Dedifferentiated amniotic fluid mesenchymal stem cell (primary cell): ENCODE measurements at regions not wholly inside any gene's neighbourhood (a gene's known extent, or its start where the extent isn't known, plus 50 kb on each side); places are given as distances from the start of the nearest gene placed in this dataset.
"Not testable (repeated sequence)": the region's sequence is repeated elsewhere in the genome, so short reads cannot be mapped to it uniquely, and the experiment has no call there.

ENCODE experiments used
- DNase-seq: peaks from one replicate; pipeline ENCODE4 v3.0.0-alpha.2; 2016; ENCODE audit errors: extremely low spot score

GRCh38 chr6:125354649-125355048 is 52.9 kb upstream of the HDDC2 start:
- DNase-seq, result no peak

DNA sequence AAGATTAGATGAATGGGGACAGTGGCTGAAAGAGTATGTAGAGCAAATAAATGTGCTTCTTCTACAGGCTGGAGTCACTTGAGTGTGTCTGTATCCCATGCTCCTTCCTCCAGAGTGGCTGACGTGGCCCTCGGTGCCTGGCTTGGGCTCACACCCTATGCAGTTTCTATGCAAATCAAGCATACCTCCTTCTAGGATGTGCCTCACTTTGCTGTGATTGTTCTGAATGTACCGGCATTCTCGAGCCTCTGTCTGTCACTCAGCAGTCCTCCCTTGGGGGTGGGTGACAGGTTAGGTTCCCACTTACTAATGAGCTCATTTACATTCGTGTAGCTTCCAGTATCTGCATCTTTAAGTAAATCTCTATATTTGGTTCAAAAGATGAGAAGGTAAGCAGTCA is 55.1 kb upstream of the HDDC2 start:
- DNase-seq, result no peak

GRCh38 chr6:125357515-125358256 is 55.9 kb upstream of the HDDC2 start:
- DNase-seq, result no peak

GRCh38 chr6:125358898-125359297 is 57.1 kb upstream of the HDDC2 start:
- no peak for DNase-seq

DNA sequence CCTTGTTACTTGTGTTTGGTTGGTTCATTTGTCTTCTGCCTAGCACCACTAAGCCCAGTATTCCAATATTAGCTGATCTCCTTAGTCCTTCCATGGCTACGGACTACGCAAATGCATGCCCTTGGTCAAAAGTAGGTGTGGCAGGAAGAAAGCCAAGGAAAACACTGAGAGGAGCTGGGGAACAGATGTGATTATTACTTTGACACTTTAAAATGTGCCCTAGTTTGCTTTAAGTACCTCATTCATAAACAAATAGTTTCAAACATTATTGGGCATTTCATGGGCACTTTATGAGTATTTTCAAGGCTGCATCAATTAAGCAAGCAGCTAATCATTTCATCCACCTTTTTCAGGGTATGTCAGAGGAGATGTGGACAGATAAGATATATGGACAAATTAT is 60.1 kb upstream of the HDDC2 start:
- DNase-seq, result no peak

DNA sequence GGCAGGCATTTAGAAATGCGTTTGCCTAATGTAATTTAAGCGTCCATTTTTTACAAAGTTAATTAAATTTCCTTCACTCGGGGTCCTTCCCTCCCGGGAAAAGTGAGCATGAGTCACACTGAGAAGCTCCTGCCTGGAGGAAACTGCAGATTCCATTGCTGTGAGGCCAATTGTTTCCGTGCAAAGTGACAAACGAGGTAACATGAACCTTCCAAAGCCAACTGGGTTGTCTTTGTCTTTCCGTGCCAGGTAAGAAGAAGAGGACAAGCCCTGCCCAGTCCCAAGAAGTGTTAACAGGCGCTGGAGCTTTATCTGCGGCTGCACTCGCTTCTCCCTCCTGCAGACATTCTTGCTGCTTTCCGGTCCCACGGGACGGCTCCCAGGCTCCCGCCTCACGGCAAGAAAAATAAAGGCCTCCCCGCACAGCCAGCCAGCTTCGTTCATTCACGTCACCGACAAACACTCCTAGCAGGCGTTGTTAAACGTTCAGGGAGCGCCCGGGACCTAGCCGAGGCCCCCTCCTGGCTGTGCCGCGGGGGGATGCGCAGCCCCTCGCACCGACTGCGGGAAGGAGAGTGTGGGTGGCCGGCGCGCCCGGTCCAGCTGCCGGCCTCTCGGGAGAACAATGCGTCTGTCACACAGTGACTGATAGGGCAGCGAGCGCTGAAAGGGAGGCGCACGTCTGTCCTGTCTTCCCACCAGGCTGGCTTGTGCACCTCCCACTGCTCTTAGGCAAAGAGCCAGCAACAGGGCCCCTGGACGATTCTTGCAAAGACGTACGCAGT is 61.5 kb upstream of the HDDC2 start:
- DNase-seq, result peak; percentile 52

- DNase-seq, result no peak
Observed at GRCh38 chr6:125363824-125364165, 62.0 kb upstream of the HDDC2 start.

DNA sequence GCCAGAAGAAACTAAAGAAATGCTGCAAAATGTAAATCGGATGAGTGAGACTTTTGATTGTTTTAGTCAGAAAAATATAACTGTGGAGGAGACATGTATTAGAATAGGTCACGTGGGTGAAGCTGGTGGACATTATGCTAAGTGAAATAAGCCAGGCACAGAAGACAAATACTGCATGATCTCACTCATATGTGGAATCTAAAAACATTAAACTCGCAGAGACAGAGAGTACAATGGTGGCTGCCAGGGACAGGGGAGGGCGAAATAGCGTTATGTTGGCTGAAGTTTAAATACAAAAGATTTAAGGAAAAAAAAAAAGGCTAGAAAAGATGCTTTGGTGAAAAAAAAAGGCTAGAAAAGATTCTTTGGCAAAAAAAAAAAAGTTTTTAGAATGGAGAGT is 63.5 kb upstream of the HDDC2 start:
- no peak for DNase-seq

- DNase-seq, result no peak
Observed at GRCh38 chr6:125367036-125367782, 65.4 kb upstream of the HDDC2 start.

DNA sequence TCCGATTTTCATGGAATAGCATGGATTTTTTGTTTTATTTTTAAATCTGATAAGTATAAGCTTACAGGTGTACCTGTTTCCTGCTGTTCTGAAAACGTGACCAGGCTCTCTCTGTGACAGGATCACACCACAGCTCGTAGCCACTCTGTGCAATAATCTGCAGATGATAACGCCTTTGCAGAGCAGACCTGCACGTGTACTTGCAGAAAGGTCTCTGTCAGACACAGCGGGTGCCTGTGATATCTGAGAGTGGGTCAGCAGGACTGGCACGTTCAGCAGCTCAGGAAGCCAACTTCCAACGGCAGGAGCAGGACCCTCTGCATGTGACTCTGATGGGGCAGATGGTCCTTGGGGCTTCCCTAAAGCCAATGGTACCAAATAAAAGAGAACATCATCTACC is 68.6 kb upstream of the HDDC2 start:
- no peak for DNase-seq

GRCh38 chr6:125375013-125375412 is 73.2 kb upstream of the HDDC2 start:
- DNase-seq, result no peak

DNA sequence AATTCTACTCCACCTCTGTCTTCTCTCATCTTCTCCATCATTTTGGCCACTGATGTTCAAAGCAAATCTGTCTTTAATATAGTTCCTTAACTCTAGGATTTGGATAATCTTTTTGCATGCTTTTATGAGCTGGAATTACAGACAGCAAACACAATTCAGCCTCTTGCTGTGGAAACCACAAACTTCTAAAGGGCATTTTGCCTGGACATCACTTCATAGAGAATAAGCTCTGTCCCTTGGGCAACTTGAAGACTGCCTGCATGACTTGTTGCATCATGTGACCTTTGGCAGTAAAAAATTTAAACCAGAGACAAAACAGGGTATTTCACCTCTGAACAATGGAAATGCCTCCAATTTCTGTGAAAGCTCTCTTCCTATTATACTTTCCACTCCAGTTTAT is 74.1 kb upstream of the HDDC2 start:
- peak; percentile 31 for DNase-seq

DNA sequence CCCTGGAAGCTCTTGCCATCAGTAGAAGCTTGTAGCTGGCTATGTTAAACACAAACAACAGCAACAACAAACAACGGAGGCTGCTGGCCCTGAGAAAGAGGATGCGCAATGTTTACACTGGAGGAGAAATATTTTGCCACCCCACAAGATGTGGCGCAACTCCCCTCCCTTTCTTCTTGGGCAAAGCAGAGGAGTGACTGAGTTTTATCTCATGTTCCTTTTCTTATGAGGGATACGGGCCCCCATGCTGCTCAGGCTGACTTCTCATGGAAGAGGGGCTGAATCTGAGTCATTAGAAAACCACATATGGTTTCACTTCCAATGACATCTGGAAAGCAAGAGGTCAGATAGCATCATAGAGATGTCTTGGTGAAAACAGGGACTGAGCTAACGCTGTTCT is 75.9 kb upstream of the HDDC2 start:
- DNase-seq, result peak; percentile 44

DNA sequence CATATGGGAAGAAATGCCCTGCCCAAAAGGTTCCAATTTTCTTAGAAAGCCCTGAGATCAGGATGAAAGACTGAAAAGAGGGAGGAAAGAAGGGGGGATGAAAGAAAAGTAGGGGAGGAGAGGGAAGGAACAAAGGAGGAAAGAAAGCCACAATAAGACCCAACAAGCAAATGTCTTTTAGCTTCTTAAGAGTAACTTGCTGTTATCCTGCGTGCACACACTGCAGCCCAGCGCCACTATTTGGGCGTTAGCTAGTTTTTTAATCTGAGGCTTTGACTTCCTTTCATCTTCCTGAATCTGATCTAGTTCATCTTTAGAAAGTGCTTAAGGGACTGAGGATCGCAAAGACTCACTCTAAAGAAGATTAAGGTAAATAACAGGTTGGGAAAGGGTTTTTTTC is 77.4 kb upstream of the HDDC2 start:
- no peak for DNase-seq

GRCh38 chr6:125380474-125380873 is 78.7 kb upstream of the HDDC2 start:
- DNase-seq, result no peak

DNA sequence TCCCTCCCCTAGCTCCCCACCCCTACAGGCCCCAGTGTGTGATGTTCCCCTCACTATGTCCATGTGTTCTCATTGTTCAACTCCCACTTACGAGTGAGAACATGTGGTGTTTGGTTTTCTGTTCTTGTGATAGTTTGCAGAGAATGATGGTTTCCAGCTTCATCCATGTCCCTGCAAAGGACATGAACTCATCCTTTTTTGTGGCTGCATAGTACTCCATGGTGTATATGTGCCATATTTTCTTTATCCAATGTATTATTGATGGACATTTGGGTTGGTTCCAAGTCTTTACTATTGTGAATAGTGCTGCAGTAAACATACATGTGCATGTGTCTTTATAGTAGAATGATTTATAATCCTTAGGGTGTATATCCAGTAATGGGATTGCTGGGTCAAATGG is 84.6 kb upstream of the HDDC2 start:
- not testable (repeated sequence) for DNase-seq

GRCh38 chr6:125392682-125393081 is 90.9 kb upstream of the HDDC2 start:
- no peak for DNase-seq

GRCh38 chr6:125393449-125393858 is 91.7 kb upstream of the HDDC2 start:
- no peak for DNase-seq

GRCh38 chr6:125406741-125407140 is 105.0 kb upstream of the HDDC2 start:
- DNase-seq, result no peak

- DNase-seq, result no peak
Observed at GRCh38 chr6:125414507-125414906, 112.7 kb upstream of the HDDC2 start.

GRCh38 chr6:125415913-125416312 is 114.1 kb upstream of the HDDC2 start:
- DNase-seq, result peak; percentile 28

DNA sequence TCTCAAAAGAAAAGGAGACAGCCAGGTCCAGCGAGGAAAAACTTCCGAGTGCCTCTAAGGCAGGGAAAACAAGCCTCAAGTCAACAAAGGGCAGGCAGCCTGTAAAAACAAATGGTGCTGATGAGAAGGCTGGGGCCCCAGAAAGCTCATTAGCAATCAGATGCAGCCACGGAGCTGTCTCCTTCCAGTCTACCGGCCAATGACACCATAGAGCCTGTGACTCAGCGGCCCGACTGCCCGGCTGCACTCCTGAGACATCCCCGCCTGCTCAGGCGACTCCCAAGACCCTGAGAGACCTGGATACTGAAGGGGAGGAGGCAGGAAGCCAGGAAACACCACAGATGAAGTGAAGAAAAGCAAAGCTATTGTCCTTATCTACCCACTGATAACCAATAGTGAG is 120.1 kb upstream of the HDDC2 start:
- no peak for DNase-seq

DNA sequence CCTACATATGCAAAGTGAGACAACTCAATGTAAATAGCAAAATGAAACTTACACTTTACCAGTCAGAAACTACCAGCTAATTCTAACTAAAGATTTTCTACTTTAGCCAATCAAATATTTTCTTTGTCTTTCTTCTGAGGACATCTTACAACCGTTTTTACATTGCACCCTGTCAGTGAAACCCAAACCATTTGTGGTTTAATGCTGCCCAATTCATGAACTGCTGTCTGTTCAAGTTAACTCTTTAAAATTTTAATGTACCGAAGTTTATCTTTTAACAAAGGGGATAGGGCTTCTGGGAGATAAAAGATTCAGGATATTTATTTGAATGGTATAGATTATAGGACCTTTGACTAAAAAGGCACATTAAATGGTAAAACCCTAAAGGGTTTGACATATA is 121.3 kb upstream of the HDDC2 start:
- no peak for DNase-seq
